ENCODE measurements at regions not wholly inside any gene's neighbourhood (a gene's known extent, or its start where the extent isn't known, plus 50 kb on each side); places are given as distances from the start of the nearest gene placed in this dataset.
"Not testable (repeated sequence)": the region's sequence is repeated elsewhere in the genome, so short reads cannot be mapped to it uniquely, and the experiment has no call there.

DNA sequence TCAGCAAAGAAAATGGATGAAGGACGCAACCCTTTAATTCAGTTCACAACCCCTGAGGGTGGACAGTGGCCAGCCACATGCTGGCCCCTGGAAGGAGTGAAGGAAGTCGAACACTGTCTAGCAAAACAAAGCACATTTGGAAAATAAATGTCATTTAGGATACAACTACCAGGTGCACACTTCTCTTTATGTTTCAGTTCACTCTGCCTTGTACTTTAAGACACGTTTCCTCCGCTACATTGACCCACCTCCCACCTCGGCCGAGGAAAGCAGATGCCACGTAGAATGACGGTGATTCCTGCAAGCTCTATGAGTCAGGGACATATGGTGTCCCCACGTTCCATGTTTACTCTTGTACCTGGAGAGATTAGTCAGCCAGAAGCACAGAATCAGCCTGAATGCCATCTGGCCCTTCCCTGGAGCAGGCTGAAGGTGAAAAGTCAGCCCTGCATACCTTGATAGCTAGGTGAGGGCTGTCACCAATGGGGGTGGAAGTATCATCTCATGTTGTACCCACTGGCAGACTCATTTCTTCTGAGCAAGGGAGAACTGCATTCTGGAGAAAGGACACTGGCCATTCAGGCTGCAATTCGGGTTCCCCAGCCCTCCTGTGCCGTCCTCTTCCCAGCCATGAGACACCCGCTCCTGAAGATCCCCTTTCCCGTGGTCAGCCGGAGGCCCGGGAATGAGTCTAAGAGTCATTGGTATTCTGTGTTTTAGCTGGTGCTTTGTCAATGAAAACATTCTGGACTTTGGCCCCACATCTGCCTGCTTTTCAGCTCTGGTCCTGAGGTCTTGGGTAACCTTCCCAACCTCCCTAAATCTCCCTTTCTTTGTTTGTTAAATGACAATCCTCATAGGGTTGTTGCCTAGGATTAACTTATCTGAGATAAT, 60.6 kb downstream of the FOXA2 start:
- H3K9me3 Mint-ChIP-seq: no peaks in the 10 kb centered on the region
- DNase-seq (ENCODE audit: low read depth, low spot score): no peak
- no peak overlapping the region for H3K27ac Mint-ChIP-seq (ENCODE audit: unreplicated experiment)
- TF ChIP-seq, protein P1, sequence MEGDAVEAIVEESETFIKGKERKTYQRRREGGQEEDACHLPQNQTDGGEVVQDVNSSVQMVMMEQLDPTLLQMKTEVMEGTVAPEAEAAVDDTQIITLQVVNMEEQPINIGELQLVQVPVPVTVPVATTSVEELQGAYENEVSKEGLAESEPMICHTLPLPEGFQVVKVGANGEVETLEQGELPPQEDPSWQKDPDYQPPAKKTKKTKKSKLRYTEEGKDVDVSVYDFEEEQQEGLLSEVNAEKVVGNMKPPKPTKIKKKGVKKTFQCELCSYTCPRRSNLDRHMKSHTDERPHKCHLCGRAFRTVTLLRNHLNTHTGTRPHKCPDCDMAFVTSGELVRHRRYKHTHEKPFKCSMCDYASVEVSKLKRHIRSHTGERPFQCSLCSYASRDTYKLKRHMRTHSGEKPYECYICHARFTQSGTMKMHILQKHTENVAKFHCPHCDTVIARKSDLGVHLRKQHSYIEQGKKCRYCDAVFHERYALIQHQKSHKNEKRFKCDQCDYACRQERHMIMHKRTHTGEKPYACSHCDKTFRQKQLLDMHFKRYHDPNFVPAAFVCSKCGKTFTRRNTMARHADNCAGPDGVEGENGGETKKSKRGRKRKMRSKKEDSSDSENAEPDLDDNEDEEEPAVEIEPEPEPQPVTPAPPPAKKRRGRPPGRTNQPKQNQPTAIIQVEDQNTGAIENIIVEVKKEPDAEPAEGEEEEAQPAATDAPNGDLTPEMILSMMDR (conservative IDR thresholded peaks at IDR 0.05): no peak
- no peaks in the 10 kb centered on the region for H3K36me3 Mint-ChIP-seq (ENCODE audit: low read depth)
- H3K4me3 Mint-ChIP-seq: no peak overlapping the region
- no peaks in the 10 kb centered on the region for H3K4me1 Mint-ChIP-seq
- H3K27me3 Mint-ChIP-seq (ENCODE audit: low read depth): peaks cover 65% of the 10 kb centered on the region

DNA sequence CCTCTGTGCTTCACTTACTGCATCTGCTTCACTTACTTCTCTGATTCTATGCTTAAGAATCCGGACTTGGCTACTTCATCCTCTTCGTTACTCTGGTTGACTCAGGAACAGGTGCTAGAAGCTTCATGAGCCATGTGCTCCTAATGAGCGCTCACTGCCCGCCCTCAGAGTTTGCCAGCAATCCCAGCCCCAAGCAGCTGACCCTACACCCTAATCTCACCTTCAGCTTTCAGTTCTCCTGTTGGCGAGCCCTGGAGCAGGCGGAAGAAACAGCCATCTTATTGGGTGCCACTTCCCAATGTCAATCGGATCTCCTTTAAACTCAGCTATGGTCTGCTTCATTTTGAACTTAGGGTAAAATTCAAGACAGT, 61.3 kb downstream of the FOXA2 start:
- no peak for DNase-seq (ENCODE audit: low read depth, low spot score)
- H3K36me3 Mint-ChIP-seq (ENCODE audit: low read depth): no peaks in the 10 kb centered on the region
- H3K9me3 Mint-ChIP-seq: no peaks in the 10 kb centered on the region
- peaks cover 66% of the 10 kb centered on the region for H3K27me3 Mint-ChIP-seq (ENCODE audit: low read depth)
- H3K4me1 Mint-ChIP-seq: no peaks in the 10 kb centered on the region
- H3K27ac Mint-ChIP-seq (ENCODE audit: unreplicated experiment): no peak overlapping the region
- H3K4me3 Mint-ChIP-seq: no peak overlapping the region
- TF ChIP-seq, protein P1 (conservative IDR thresholded peaks at IDR 0.05): no peak

DNA sequence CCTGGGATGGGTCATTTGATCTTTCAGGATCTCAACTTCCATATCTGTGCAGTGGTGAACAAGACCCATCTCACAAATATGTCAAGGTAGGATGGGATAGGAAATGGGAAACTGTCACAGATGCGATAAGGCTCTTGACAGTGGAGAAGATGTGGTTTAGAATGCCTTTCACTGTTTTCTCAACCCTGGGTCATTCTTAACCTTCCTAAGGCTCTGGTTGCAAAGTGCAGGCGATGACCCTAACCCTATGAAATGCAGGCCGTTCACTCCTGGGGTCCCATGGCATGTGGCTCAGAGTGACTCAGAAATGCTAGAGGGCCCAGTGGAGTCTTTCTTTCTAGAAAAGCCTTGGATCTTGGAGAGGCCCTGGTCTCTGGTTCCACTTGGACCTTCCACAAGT, 61.7 kb downstream of the FOXA2 start:
- Mint-ChIP-seq H3K27ac (ENCODE audit: unreplicated experiment) (no peak overlapping the region), H3K4me3 (no peak overlapping the region)

DNA sequence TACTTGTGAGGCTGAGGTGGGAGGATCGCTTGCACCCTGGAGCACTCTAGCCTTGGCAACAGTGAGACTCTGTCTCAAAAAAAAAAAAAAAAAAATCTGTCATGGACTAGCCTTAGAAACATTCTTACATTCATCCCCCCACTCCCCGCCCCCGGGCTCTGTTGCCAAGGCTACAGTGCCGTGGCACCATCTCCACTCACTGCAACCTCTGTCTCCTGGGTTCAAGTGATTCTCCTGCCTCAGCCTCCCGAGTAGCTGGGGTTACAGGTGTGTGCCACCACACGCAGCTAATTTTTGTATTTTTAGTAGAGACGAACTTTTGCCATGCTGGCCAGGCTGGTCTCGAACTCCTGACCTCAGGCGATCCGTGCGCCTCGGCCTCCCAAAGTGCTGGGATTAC, 62.4 kb downstream of the FOXA2 start:
- not testable (repeated sequence) for DNase-seq (ENCODE audit: low read depth, low spot score); H3K36me3 Mint-ChIP-seq (ENCODE audit: low read depth); H3K27ac Mint-ChIP-seq (ENCODE audit: unreplicated experiment); H3K4me3 Mint-ChIP-seq; H3K9me3 Mint-ChIP-seq; H3K4me1 Mint-ChIP-seq
- H3K27me3 Mint-ChIP-seq (ENCODE audit: low read depth): peaks cover 61% of the 10 kb centered on the region

More for the DNA sequence above, 61.7 kb downstream of the FOXA2 start:
- H3K36me3 Mint-ChIP-seq (ENCODE audit: low read depth): no peaks in the 10 kb centered on the region
- DNase-seq (ENCODE audit: low read depth, low spot score): no peak
- H3K9me3 Mint-ChIP-seq: no peaks in the 10 kb centered on the region
- peaks cover 64% of the 10 kb centered on the region for H3K27me3 Mint-ChIP-seq (ENCODE audit: low read depth)
- H3K4me1 Mint-ChIP-seq: no peaks in the 10 kb centered on the region
- TF ChIP-seq, protein P1 (conservative IDR thresholded peaks at IDR 0.05): no peak

DNA sequence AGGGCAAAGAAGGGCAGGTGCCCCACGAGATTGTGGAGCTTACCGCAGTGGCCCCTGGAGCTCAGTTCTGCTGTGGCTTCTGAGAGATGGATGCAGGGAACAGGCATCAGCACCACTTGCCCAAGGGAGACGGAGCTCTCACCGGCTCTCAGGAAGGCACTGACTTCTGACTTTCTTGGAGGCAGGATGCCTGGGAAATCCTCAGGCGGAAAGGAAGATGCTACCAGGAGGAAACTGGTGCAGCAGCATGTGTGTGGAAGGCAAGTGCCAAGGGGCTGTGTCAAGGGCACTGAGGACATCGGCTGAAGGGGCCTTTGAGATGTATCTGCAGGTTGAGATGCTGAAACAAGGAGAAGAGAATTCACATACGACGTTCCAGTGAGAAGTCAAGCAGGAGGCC, 64.0 kb downstream of the FOXA2 start:
- no peak overlapping the region for H3K4me3 Mint-ChIP-seq
- H3K27me3 Mint-ChIP-seq (ENCODE audit: low read depth): peaks cover 56% of the 10 kb centered on the region
- H3K4me1 Mint-ChIP-seq: no peaks in the 10 kb centered on the region
- TF ChIP-seq, protein P1 (conservative IDR thresholded peaks at IDR 0.05): no peak
- no peak overlapping the region for H3K27ac Mint-ChIP-seq (ENCODE audit: unreplicated experiment)
- DNase-seq (ENCODE audit: low read depth, low spot score): no peak
- no peaks in the 10 kb centered on the region for H3K9me3 Mint-ChIP-seq
- no peaks in the 10 kb centered on the region for H3K36me3 Mint-ChIP-seq (ENCODE audit: low read depth)

DNA sequence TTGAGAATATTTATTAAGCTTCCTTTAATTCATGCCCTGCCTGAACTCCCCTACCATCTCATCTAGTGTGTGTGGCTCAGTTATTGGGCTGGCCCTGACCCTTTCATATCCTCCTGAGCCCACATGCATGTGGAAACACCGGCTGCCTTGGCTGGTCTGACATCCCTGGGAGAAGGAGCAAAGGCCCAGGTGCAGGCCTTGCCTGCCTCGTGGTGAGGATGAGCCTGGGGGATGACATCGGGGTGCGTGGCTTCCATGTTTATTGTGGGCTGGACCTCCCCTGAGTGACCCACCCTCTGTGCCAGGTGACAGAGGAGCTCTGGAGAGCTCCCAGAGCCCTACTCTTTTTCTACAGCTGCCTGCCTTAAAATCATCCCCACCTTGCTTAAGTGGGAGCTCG, 69.1 kb downstream of the FOXA2 start:
- Mint-ChIP-seq H3K36me3 (ENCODE audit: low read depth) (no peaks in the 10 kb centered on the region), H3K27ac (ENCODE audit: unreplicated experiment) (no peak overlapping the region), H3K27me3 (ENCODE audit: low read depth) (peaks cover 72% of the 10 kb centered on the region), H3K9me3 (no peaks in the 10 kb centered on the region), H3K4me1 (peaks cover 4% of the 10 kb centered on the region), H3K4me3 (no peak overlapping the region)
- DNase-seq (ENCODE audit: low read depth, low spot score): no peak
- TF ChIP-seq, protein P1 (conservative IDR thresholded peaks at IDR 0.05): no peak

Measured in neural crest cell (in vitro differentiated cells).